Smooth muscle cell (in vitro differentiated cells): ENCODE measurements at regions not wholly inside any gene's neighbourhood (a gene's known extent, or its start where the extent isn't known, plus 50 kb on each side); places are given as distances from the start of the nearest gene placed in this dataset.

Experiments
- DNase-seq: peaks from one replicate; lab custom pipeline; 2025; ENCODE audit not compliant: unreplicated experiment; lab: John Stamatoyannopoulos, UW
- H2AFZ ChIP-seq: fragments of 200-600 bp; sonication (generic); 2 replicates; pipeline ENCODE4 v1.6.0; 2016; ENCODE audit warnings: antibody characterized with exemption, low read depth, mild to moderate bottlenecking
- H3F3A ChIP-seq: fragments of 200-600 bp; sonication (generic); 2 replicates; pipeline ENCODE4 v1.6.0; 2017; ENCODE audit warnings: antibody characterized with exemption, low read depth
- H3K27ac ChIP-seq: fragments of 200-600 bp; sonication (generic); 2 replicates; pipeline ENCODE4 v1.5.1; 2016; ENCODE audit warnings: low read depth, mild to moderate bottlenecking
- H3K27me3 ChIP-seq: fragments of 200-600 bp; sonication (generic); 2 replicates; pipeline ENCODE4 v1.6.1; 2016; ENCODE audit warnings: low read depth, mild to moderate bottlenecking
- H3K36me3 ChIP-seq: fragments of 200-600 bp; sonication (generic); 2 replicates; pipeline ENCODE4 v1.5.1; 2016; ENCODE audit warnings: low read depth
- H3K4me1 ChIP-seq: fragments of 200-600 bp; sonication (generic); 2 replicates; pipeline ENCODE4 v1.5.1; 2016; ENCODE audit warnings: low read depth
- H3K4me2 ChIP-seq: fragments of 200-600 bp; sonication (generic); 2 replicates; pipeline ENCODE4 v1.6.0; 2016; ENCODE audit warnings: mild to moderate bottlenecking
- H3K4me3 ChIP-seq: fragments of 200-600 bp; sonication (generic); 2 replicates; pipeline ENCODE4 v1.5.1; 2016; ENCODE audit warnings: mild to moderate bottlenecking
- H3K79me2 ChIP-seq: fragments of 200-600 bp; sonication (generic); 2 replicates; pipeline ENCODE4 v1.6.0; 2016; ENCODE audit warnings: low read depth, mild to moderate bottlenecking
- H3K9ac ChIP-seq: fragments of 200-600 bp; sonication (generic); 2 replicates; pipeline ENCODE4 v1.6.0; 2016; ENCODE audit warnings: low read depth
- H3K9me3 ChIP-seq: fragments of 200-600 bp; sonication (generic); replicated peaks from 2 replicates; pipeline ENCODE4 v1.5.1; 2016; ENCODE audit warnings: low read depth
- H4K20me1 ChIP-seq: fragments of 200-600 bp; sonication (generic); 2 replicates; pipeline ENCODE4 v1.6.0; 2016; ENCODE audit warnings: low read depth
- WGBS: methylation state at CpG from one replicate; pipeline ENCODE4 v1.1.7; 2016; ENCODE audit warnings: low lambda C conversion rate; 5-methylcytosine and 5-hydroxymethylcytosine counted together
- TF ChIP-seq, protein P1 (sequence below): fragments of 200-600 bp; sonication (generic); IDR thresholded peaks from 2 replicates; pipeline ENCODE4 v1.5.1; 2017; ENCODE audit warnings: borderline replicate concordance, mild to moderate bottlenecking, antibody characterized with exemption; ENCODE audit not compliant: insufficient read depth, poor library complexity, severe bottlenecking

DNA sequence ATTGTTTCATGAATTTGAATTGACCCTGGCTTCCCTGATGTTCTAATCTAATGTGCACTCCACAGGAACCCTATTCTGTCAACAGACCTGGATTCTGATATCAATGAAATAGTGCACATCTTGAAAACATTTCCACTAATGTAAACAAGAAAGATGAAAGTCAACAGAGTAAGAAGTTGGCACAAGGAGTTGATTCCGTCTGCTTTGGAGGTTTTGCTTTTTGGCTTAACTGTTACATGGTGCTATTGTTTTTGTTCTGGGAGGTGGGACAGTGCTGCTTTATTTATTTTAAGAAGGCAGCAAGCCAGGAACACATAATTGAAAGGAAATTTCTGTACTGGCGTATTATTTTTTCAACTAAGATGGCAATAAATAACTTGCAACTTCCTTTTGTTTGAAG is 73.3 kb downstream of the LEPR start:
- Histone ChIP-seq H3K4me3 (no peak overlapping the region), H3K27me3 (no peaks in the 10 kb centered on the region), H4K20me1 (no peaks in the 10 kb centered on the region), H2AFZ (no peak overlapping the region), H3K36me3 (no peaks in the 10 kb centered on the region), H3F3A (no peaks in the 10 kb centered on the region), H3K9me3 (no peaks in the 10 kb centered on the region), H3K27ac (no peak overlapping the region), H3K79me2 (no peaks in the 10 kb centered on the region), H3K9ac (no peak overlapping the region), H3K4me2 (no peak overlapping the region), H3K4me1 (no peaks in the 10 kb centered on the region)
- WGBS, result 82% methylated on average over 2 of the region's 2 CpGs
- no peak for DNase-seq
- TF ChIP-seq, protein P1, sequence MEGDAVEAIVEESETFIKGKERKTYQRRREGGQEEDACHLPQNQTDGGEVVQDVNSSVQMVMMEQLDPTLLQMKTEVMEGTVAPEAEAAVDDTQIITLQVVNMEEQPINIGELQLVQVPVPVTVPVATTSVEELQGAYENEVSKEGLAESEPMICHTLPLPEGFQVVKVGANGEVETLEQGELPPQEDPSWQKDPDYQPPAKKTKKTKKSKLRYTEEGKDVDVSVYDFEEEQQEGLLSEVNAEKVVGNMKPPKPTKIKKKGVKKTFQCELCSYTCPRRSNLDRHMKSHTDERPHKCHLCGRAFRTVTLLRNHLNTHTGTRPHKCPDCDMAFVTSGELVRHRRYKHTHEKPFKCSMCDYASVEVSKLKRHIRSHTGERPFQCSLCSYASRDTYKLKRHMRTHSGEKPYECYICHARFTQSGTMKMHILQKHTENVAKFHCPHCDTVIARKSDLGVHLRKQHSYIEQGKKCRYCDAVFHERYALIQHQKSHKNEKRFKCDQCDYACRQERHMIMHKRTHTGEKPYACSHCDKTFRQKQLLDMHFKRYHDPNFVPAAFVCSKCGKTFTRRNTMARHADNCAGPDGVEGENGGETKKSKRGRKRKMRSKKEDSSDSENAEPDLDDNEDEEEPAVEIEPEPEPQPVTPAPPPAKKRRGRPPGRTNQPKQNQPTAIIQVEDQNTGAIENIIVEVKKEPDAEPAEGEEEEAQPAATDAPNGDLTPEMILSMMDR, result no peak

DNA sequence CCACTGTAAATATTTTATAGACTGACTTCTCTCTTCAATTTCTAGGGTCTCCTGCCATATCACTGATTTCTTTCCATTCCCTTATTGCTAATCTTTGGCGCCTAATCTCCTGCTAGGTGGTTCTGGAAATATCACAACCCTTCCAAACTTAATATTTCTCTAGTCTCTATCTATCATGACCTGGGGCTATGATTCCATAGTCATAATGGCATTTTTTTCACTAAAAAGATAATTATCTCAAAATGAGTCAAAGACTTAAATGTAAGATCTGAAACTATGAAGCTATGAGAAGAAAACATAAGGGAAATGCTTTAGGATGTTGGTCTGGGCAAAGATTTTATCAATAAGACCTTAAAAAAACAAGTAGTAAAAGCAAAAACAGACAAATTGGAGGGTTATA is 74.2 kb downstream of the LEPR start:
- Histone ChIP-seq H3K36me3 (no peaks in the 10 kb centered on the region), H3K9ac (no peak overlapping the region), H3K79me2 (no peaks in the 10 kb centered on the region), H2AFZ (no peak overlapping the region), H4K20me1 (no peaks in the 10 kb centered on the region), H3F3A (no peaks in the 10 kb centered on the region), H3K27me3 (no peaks in the 10 kb centered on the region), H3K9me3 (no peaks in the 10 kb centered on the region), H3K4me3 (no peak overlapping the region), H3K27ac (no peak overlapping the region), H3K4me1 (no peaks in the 10 kb centered on the region), H3K4me2 (no peak overlapping the region)
- DNase-seq, result no peak
- WGBS, result 100% methylated on average over 1 of the region's 1 CpG
- TF ChIP-seq, protein P1, result no peak

DNA sequence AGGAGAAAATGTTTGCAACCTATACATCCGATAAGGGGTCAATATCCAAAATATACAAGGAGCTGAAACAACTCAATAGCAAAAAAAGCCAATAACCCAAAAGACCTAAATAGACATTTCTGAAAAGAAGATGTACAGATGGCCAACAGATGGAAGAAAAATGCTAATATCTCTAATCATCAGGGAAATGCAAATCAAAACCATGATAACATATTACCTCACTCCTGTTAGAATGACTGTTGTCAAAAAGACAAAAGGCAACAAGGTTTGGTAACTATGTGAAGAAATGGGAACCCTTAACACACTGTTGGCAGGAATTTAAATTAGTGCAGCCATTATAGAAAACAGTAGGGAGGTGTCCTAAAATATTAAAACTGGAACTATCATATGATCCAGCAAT is 74.7 kb downstream of the LEPR start:
- Histone ChIP-seq H3K27ac (no peak overlapping the region), H3K4me1 (no peaks in the 10 kb centered on the region), H2AFZ (no peak overlapping the region), H3K9ac (no peak overlapping the region), H3K4me2 (no peak overlapping the region), H3K27me3 (no peaks in the 10 kb centered on the region), H3K4me3 (no peak overlapping the region), H4K20me1 (no peaks in the 10 kb centered on the region), H3K36me3 (no peaks in the 10 kb centered on the region), H3F3A (no peaks in the 10 kb centered on the region), H3K9me3 (no peaks in the 10 kb centered on the region), H3K79me2 (no peaks in the 10 kb centered on the region)
- TF ChIP-seq, protein P1, result no peak
- no peak for DNase-seq
- 93% methylated on average over 1 of the region's 1 CpG for WGBS

DNA sequence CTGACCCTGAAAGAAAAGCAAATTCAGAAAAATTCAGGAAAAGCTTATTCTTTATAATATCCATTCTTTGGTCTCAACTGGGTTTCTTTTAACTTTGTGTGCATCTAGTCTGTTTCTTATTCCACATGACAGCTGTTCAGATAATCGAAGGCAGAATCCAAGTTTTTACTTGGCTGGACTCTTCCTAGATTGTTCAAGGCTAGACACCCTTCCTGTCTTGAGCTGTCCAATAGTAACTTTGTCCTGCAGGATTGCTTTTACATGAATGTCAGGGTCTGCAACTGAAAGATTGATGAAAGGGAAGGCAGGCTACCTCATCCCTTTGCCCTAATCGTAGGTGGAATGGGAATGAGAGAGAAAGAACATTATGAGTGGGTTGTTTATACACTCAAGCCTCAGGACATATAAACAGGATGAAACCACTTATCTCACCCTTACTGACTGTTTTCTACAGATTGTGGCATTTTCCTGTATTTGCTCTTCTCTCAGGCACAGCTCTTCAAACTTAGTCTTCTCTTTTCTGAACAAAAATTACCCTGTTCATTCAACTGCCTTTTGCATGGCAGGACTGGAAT is 76.9 kb downstream of the LEPR start:
- no peaks in the 10 kb centered on the region for H3K36me3 ChIP-seq
- H3K4me3 ChIP-seq, result no peak overlapping the region
- no peak overlapping the region for H3K9ac ChIP-seq
- H2AFZ ChIP-seq, result no peak overlapping the region
- 61% methylated on average over 2 of the region's 2 CpGs for WGBS
- no peak for DNase-seq
- no peaks in the 10 kb centered on the region for H3F3A ChIP-seq
- no peaks in the 10 kb centered on the region for H3K79me2 ChIP-seq
- H3K27me3 ChIP-seq, result no peaks in the 10 kb centered on the region
- H3K4me2 ChIP-seq, result no peak overlapping the region
- no peak overlapping the region for H3K27ac ChIP-seq
- no peaks in the 10 kb centered on the region for H3K4me1 ChIP-seq
- no peaks in the 10 kb centered on the region for H3K9me3 ChIP-seq
- TF ChIP-seq, protein P1, result no peak
- no peaks in the 10 kb centered on the region for H4K20me1 ChIP-seq
